ENCODE measurements at regions not wholly inside any gene's neighbourhood (a gene's known extent, or its start where the extent isn't known, plus 50 kb on each side); places are given as distances from the start of the nearest gene placed in this dataset.
"Not testable (repeated sequence)": the region's sequence is repeated elsewhere in the genome, so short reads cannot be mapped to it uniquely, and the experiment has no call there.

- not testable (repeated sequence) for TF ChIP-seq EZH2phosphoT487 (IDR thresholded peaks at IDR 0.05; ENCODE audit: insufficient read depth, low read depth); EZH2 (IDR thresholded peaks at IDR 0.05; ENCODE audit: insufficient read depth, poor library complexity, severe bottlenecking)
Measured at GRCh38 chr6:26756067-26756805, 96.7 kb upstream of the ZNF322 start.

Data from GM23248 (cell line).